DMS153 treated with DMSO at 0.1 percent for 48 hours (cell line): ENCODE measurements at regions not wholly inside any gene's neighbourhood (a gene's known extent, or its start where the extent isn't known, plus 50 kb on each side); places are given as distances from the start of the nearest gene placed in this dataset.

Experiments
- DNase-seq: peaks from one replicate; lab custom pipeline; 2025; ENCODE audit not compliant: unreplicated experiment; lab: John Stamatoyannopoulos, UW

- DNase-seq, result no peak
Measured at GRCh38 chr18:71919211-71919610, 624.9 kb downstream of the CBLN2 start.

GRCh38 chr18:71913641-71914040 is 630.5 kb downstream of the CBLN2 start:
- no peak for DNase-seq

GRCh38 chr18:71902482-71902881 is 641.7 kb downstream of the CBLN2 start:
- DNase-seq, result peak; percentile 42

GRCh38 chr18:71899707-71900472 is 644.3 kb downstream of the CBLN2 start:
- DNase-seq, result peak; percentile 42

- no peak for DNase-seq
Measured at GRCh38 chr18:71899183-71899582, 645.0 kb downstream of the CBLN2 start.

GRCh38 chr18:71887509-71887908 is 656.6 kb downstream of the CBLN2 start:
- no peak for DNase-seq

- no peak for DNase-seq
Measured at GRCh38 chr18:71878226-71878625, 665.9 kb downstream of the CBLN2 start.

- DNase-seq, result no peak
Measured at GRCh38 chr18:71873695-71874094, 670.4 kb downstream of the CBLN2 start.

GRCh38 chr18:71865888-71866287 is 678.3 kb downstream of the CBLN2 start:
- no peak for DNase-seq

GRCh38 chr18:71850602-71851001 is 693.5 kb downstream of the CBLN2 start:
- no peak for DNase-seq

GRCh38 chr18:71849407-71849806 is 694.7 kb downstream of the CBLN2 start:
- no peak for DNase-seq

- DNase-seq, result no peak
Measured at GRCh38 chr18:71846716-71847115, 697.4 kb downstream of the CBLN2 start.

- no peak for DNase-seq
Measured at GRCh38 chr18:71844814-71845213, 699.3 kb downstream of the CBLN2 start.

GRCh38 chr18:71842666-71843065 is 701.5 kb downstream of the CBLN2 start:
- no peak for DNase-seq

GRCh38 chr18:71837547-71837946 is 706.6 kb downstream of the CBLN2 start:
- no peak for DNase-seq

- DNase-seq, result no peak
Measured at GRCh38 chr18:71832946-71833617, 711.1 kb downstream of the CBLN2 start.

- no peak for DNase-seq
Measured at GRCh38 chr18:71831039-71831438, 713.1 kb downstream of the CBLN2 start.

- DNase-seq, result no peak
Measured at GRCh38 chr18:71827301-71827700, 716.8 kb downstream of the CBLN2 start.

- DNase-seq, result no peak
Measured at GRCh38 chr18:71815305-71815704, 728.8 kb downstream of the CBLN2 start.

GRCh38 chr18:71809711-71810110 is 734.4 kb downstream of the CBLN2 start:
- no peak for DNase-seq

- no peak for DNase-seq
Measured at GRCh38 chr18:71808616-71809015, 735.5 kb downstream of the CBLN2 start.

GRCh38 chr18:71807586-71807985 is 736.6 kb downstream of the CBLN2 start:
- DNase-seq, result no peak
